Stimulated activated CD4-positive, alpha-beta T cell treated with anti-CD3 and anti-CD28 coated beads, Interleukin-1b, Interleukin-23, amount 100 ng/mL, for 24 hours (primary cell): ENCODE measurements at regions not wholly inside any gene's neighbourhood (a gene's known extent, or its start where the extent isn't known, plus 50 kb on each side); places are given as distances from the start of the nearest gene placed in this dataset.
"Not testable (repeated sequence)": the region's sequence is repeated elsewhere in the genome, so short reads cannot be mapped to it uniquely, and the experiment has no call there.

Experiments used
- DNase-seq, 4 experiments: peaks; one replicate each; pipeline ENCODE4 v3.0.0-alpha.2; 2020; ENCODE audit warnings: low read depth in 4 of 4, low spot score in 1 of 4

- DNase-seq: no peak
These were observed 339.6 kb upstream of the CITED2 start for GRCh38 chr6:139713900-139714506.

GRCh38 chr6:139713424-139713823, 339.0 kb upstream of the CITED2 start:
- DNase-seq: no peak

- no peak for DNase-seq
These were observed 338.4 kb upstream of the CITED2 start for GRCh38 chr6:139712830-139713229.

- DNase-seq: no peak
These were observed 337.5 kb upstream of the CITED2 start for GRCh38 chr6:139711804-139712585.

- DNase-seq: no peak
These were observed 336.1 kb upstream of the CITED2 start for GRCh38 chr6:139710556-139710955.

GRCh38 chr6:139708337-139709199, 334.1 kb upstream of the CITED2 start:
- no peak for DNase-seq

- no peak for DNase-seq
These were observed 332.5 kb upstream of the CITED2 start for GRCh38 chr6:139706912-139707311.

GRCh38 chr6:139705284-139705683, 330.8 kb upstream of the CITED2 start:
- DNase-seq: no peak

- no peak for DNase-seq
These were observed 329.3 kb upstream of the CITED2 start for GRCh38 chr6:139703780-139704179.

GRCh38 chr6:139702706-139703105, 328.3 kb upstream of the CITED2 start:
- no peak for DNase-seq

GRCh38 chr6:139701695-139702094, 327.2 kb upstream of the CITED2 start:
- no peak for DNase-seq

- DNase-seq: no peak
These were observed 326.6 kb upstream of the CITED2 start for GRCh38 chr6:139701003-139701402.

GRCh38 chr6:139699911-139700310, 325.5 kb upstream of the CITED2 start:
- DNase-seq: no peak

- no peak for DNase-seq
These were observed 324.9 kb upstream of the CITED2 start for GRCh38 chr6:139699335-139699734.

- DNase-seq: no peak
These were observed 324.2 kb upstream of the CITED2 start for GRCh38 chr6:139698526-139699176.

GRCh38 chr6:139697856-139698255, 323.4 kb upstream of the CITED2 start:
- not testable (repeated sequence) for DNase-seq

- DNase-seq: not testable (repeated sequence)
These were observed 322.5 kb upstream of the CITED2 start for GRCh38 chr6:139696991-139697390.

GRCh38 chr6:139695361-139695760, 320.9 kb upstream of the CITED2 start:
- no peak for DNase-seq

- no peak for DNase-seq
These were observed 319.3 kb upstream of the CITED2 start for GRCh38 chr6:139693735-139694134.

- no peak for DNase-seq
These were observed 315.6 kb upstream of the CITED2 start for GRCh38 chr6:139690007-139690406.

- DNase-seq: no peak
These were observed 312.6 kb upstream of the CITED2 start for GRCh38 chr6:139687055-139687454.
